ENCODE measurements at regions not wholly inside any gene's neighbourhood (a gene's known extent, or its start where the extent isn't known, plus 50 kb on each side); places are given as distances from the start of the nearest gene placed in this dataset.
"Not testable (repeated sequence)": the region's sequence is repeated elsewhere in the genome, so short reads cannot be mapped to it uniquely, and the experiment has no call there.

- DNase-seq: no peak
Observed at GRCh38 chr2:203631068-203631757, 75.2 kb upstream of the CD28 start.

- DNase-seq: no peak
Observed at GRCh38 chr2:203636588-203637470, 69.6 kb upstream of the CD28 start.

- DNase-seq: no peak
Observed at GRCh38 chr2:203637471-203638167, 68.8 kb upstream of the CD28 start.

- not testable (repeated sequence) for DNase-seq
Observed at GRCh38 chr2:203641865-203642264, 64.6 kb upstream of the CD28 start.

GRCh38 chr2:203642841-203643240 lies 63.6 kb upstream of the CD28 start:
- not testable (repeated sequence) for DNase-seq

- DNase-seq: no peak
Observed at GRCh38 chr2:203645831-203646230, 60.6 kb upstream of the CD28 start.

- peak in 1 of 2 experiments; percentile 4 for DNase-seq
Observed at GRCh38 chr2:203646266-203646864, 60.1 kb upstream of the CD28 start.

- no peak for DNase-seq
Observed at GRCh38 chr2:203646961-203647360, 59.5 kb upstream of the CD28 start.

GRCh38 chr2:203647579-203647978 lies 58.9 kb upstream of the CD28 start:
- DNase-seq: no peak

GRCh38 chr2:203648273-203648672 lies 58.2 kb upstream of the CD28 start:
- DNase-seq: peak in 1 of 2 experiments; percentile 49

GRCh38 chr2:203649176-203649814 lies 57.1 kb upstream of the CD28 start:
- DNase-seq: no peak

- DNase-seq: peak; percentile 81 to 82
Observed at GRCh38 chr2:203650860-203651613, 55.4 kb upstream of the CD28 start.

- no peak for DNase-seq
Observed at GRCh38 chr2:203651621-203652020, 54.8 kb upstream of the CD28 start.

GRCh38 chr2:203654826-203655225 lies 51.6 kb upstream of the CD28 start:
- DNase-seq: no peak

- no peak for DNase-seq
Observed at GRCh38 chr2:203656522-203657287, 49.7 kb upstream of the CD28 start.

Data from SHP77 (cell line).